ENCODE measurements at regions not wholly inside any gene's neighbourhood (a gene's known extent, or its start where the extent isn't known, plus 50 kb on each side); places are given as distances from the start of the nearest gene placed in this dataset.

GRCh38 chr2:18118703-18119102 is 240.2 kb downstream of the KCNS3 start:
- Histone ChIP-seq H3K9me3 (replicated peaks; ENCODE audit: control insufficient read depth, insufficient read depth, low read length) (no peaks in the 10 kb centered on the region), H4K20me1 (replicated peaks; ENCODE audit: control insufficient read depth, extremely low read depth, insufficient read depth, low read length) (no peaks in the 10 kb centered on the region), H3K4me1 (ENCODE audit: control insufficient read depth, extremely low read depth, insufficient read depth, low read length) (no peaks in the 10 kb centered on the region), H3K9ac (replicated peaks; ENCODE audit: extremely low read depth, insufficient read depth, low read length) (no peak overlapping the region), H3K4me2 (ENCODE audit: insufficient read depth, low read length) (no peak overlapping the region), H3K36me3 (ENCODE audit: control insufficient read depth in 2 of 2, extremely low read depth in 1 of 2, insufficient read depth in 2 of 2, low read length in 2 of 2) (no peaks in the 10 kb centered on the region), H2AFZ (ENCODE audit: low read depth, low read length) (no peak overlapping the region), H3K27me3 (ENCODE audit: control insufficient read depth in 2 of 2, insufficient read depth in 2 of 2, low read length in 2 of 2) (no peaks in the 10 kb centered on the region), H3K4me3 (replicated peaks in 1 of 3; ENCODE audit: insufficient read depth in 1 of 3, low read depth in 1 of 3, low read length in 3 of 3) (no peak overlapping the region), H3K79me2 (ENCODE audit: control insufficient read depth, insufficient read depth, low read length) (no peaks in the 10 kb centered on the region), H3K27ac (ENCODE audit: insufficient read depth, low read depth, low read length) (no peak overlapping the region), H3K9me1 (replicated peaks; ENCODE audit: control insufficient read depth, extremely low read depth, insufficient read depth, low read length) (no peaks in the 10 kb centered on the region)
- intact Hi-C loops (cut with micrococcal nuclease): loop anchor here (5.0 kb wide), 1 partner anchor 266 kb away; no protein-coding TSS in a partner anchor
- dilution Hi-C loops (cut with MboI; ENCODE audit: extremely low pct_ligation_motif_present, low sequenced_read_pairs): no loop called here
- DNase-seq (ENCODE audit: low read depth, low spot score) (no peak), FAIRE-seq (no peak)
- ChIA-PET CTCF (interaction anchor here (1.4 to 1.7 kb wide), 2 partner anchors 8 to 398 kb away, joined by 3 to 5 read pairs; no protein-coding TSS in a partner anchor), POLR2A (no interaction called here)
- BruUV-seq (replicated peaks): no TSS peak
- TF ChIP-seq GATA2 (IDR thresholded peaks at IDR 0.05; ENCODE audit: insufficient read depth, insufficient read length, low read depth, low read length): no peak
- TF ChIP-seq JUN (IDR thresholded peaks at IDR 0.05; ENCODE audit: borderline replicate concordance, insufficient read depth, insufficient read length, low read depth): no peak
- no peak for TF ChIP-seq MAX (IDR thresholded peaks at IDR 0.05; ENCODE audit: insufficient read depth, insufficient read length)
- no peak for TF ChIP-seq MYC (IDR thresholded peaks at IDR 0.05; ENCODE audit: low read depth, low read length)
- no peak for TF ChIP-seq POLR2A (IDR thresholded peaks at IDR 0.05; ENCODE audit: low read depth, low read length)
- TF ChIP-seq CTCF (IDR thresholded peaks at IDR 0.05; ENCODE audit: extremely low read depth in 1 of 2, insufficient read depth in 1 of 2, low read depth in 1 of 2, low read length in 2 of 2): no peak
- TF ChIP-seq EZH2 (IDR thresholded peaks at IDR 0.05; ENCODE audit: borderline replicate concordance, low read depth, low read length, severe bottlenecking): no peak
- TF ChIP-seq POLR2AphosphoS5 (IDR thresholded peaks at IDR 0.05; ENCODE audit: insufficient read depth, low read depth, low read length): no peak
- TF ChIP-seq FOS (IDR thresholded peaks at IDR 0.05; ENCODE audit: borderline replicate concordance, insufficient read depth, low read length): no peak

Measured in endothelial cell of umbilical vein (primary cell).